SK-N-SH treated with all-trans-retinoic acid at 6 μM for 48 hours (cell line): ENCODE measurements at regions not wholly inside any gene's neighbourhood (a gene's known extent, or its start where the extent isn't known, plus 50 kb on each side); places are given as distances from the start of the nearest gene placed in this dataset.
A peak's percentile ranks its signal among the peaks of the same experiment; 100 is the strongest.

Experiments used
- ATAC-seq: fragments of 200-7000 bp; cut with Tn5 transposase; 3 replicates; pipeline ENCODE4 v1.9.1; 2020; ENCODE audit warnings: mild to moderate bottlenecking, moderate library complexity
- BACH2 ChIP-seq: fragments of 250-450 bp; sonication (Bioruptor Pico); IDR thresholded peaks from 2 replicates; pipeline ENCODE4 v1.9.0; 2021; ENCODE audit warnings: mild to moderate bottlenecking, borderline replicate concordance
- CSDC2 ChIP-seq: fragments of 250-450 bp; sonication (Bioruptor Pico); IDR thresholded peaks from 2 replicates; pipeline ENCODE4 v1.5.0; 2020; ENCODE audit warnings: mild to moderate bottlenecking, moderate library complexity
- ESRRG ChIP-seq: fragments of 250-450 bp; sonication (Bioruptor Pico); IDR thresholded peaks from 2 replicates; pipeline ENCODE4 v1.6.1; 2021; ENCODE audit warnings: mild to moderate bottlenecking
- ISL1 ChIP-seq: fragments of 250-450 bp; sonication (Bioruptor Pico); IDR thresholded peaks from 2 replicates; pipeline ENCODE4 v2.1.2; 2022; ENCODE audit warnings: mild to moderate bottlenecking, moderate library complexity
- OSR1 ChIP-seq: fragments of 250-450 bp; sonication (Bioruptor Pico); IDR thresholded peaks from 2 replicates; pipeline ENCODE4 v1.8.0; 2022; ENCODE audit warnings: moderate library complexity, mild to moderate bottlenecking, inconsistent platforms
- PPARA ChIP-seq: fragments of 250-450 bp; sonication (Bioruptor Pico); IDR thresholded peaks from 2 replicates; pipeline ENCODE4 v1.5.0; 2020; ENCODE audit warnings: mild to moderate bottlenecking, borderline replicate concordance
- RARB ChIP-seq: fragments of 250-450 bp; sonication (Bioruptor Pico); IDR thresholded peaks from 2 replicates; pipeline ENCODE4 v1.8.0; 2021; ENCODE audit warnings: mild to moderate bottlenecking, moderate library complexity
- SNAI2 ChIP-seq: fragments of 250-450 bp; sonication (Bioruptor Pico); IDR thresholded peaks from 2 replicates; pipeline ENCODE4 v1.5.0; 2020; ENCODE audit warnings: mild to moderate bottlenecking, moderate library complexity
- TCF4 ChIP-seq: fragments of 250-450 bp; sonication (Bioruptor Pico); IDR thresholded peaks from 2 replicates; pipeline ENCODE4 v1.8.0; 2021; ENCODE audit warnings: mild to moderate bottlenecking, moderate library complexity, borderline replicate concordance
- ZC3H10 ChIP-seq: fragments of 250-450 bp; sonication (Bioruptor Pico); IDR thresholded peaks from 2 replicates; pipeline ENCODE4 v1.5.1; 2021; ENCODE audit warnings: mild to moderate bottlenecking, moderate library complexity
- ZFP3 ChIP-seq: fragments of 250-450 bp; sonication (Bioruptor Pico); IDR thresholded peaks from 2 replicates; pipeline ENCODE4 v1.5.0; 2020; ENCODE audit warnings: mild to moderate bottlenecking, moderate library complexity
- ZFP30 ChIP-seq: fragments of 450-650 bp; formaldehyde crosslinking; IDR thresholded peaks from 2 replicates; pipeline ENCODE4 v1.5.0; 2022; ENCODE audit warnings: mild to moderate bottlenecking, moderate library complexity
- ZNF70 ChIP-seq: fragments of 450-650 bp; formaldehyde crosslinking; IDR thresholded peaks from 2 replicates; pipeline ENCODE4 v1.5.0; 2020; ENCODE audit warnings: mild to moderate bottlenecking, moderate library complexity
- TF ChIP-seq, protein P1 (sequence below): fragments of 250-450 bp; sonication (Bioruptor Pico); IDR thresholded peaks from 2 replicates; pipeline ENCODE4 v1.5.1; 2021; ENCODE audit warnings: mild to moderate bottlenecking, moderate library complexity
- TF ChIP-seq, protein P2 (sequence below): fragments of 250-450 bp; sonication (Bioruptor Pico); IDR thresholded peaks from 2 replicates; pipeline ENCODE4 v1.8.0; 2020; ENCODE audit warnings: mild to moderate bottlenecking, moderate library complexity, borderline replicate concordance
- TF ChIP-seq, protein P3 (sequence below): fragments of 250-450 bp; sonication (Bioruptor Pico); IDR thresholded peaks from 2 replicates; pipeline ENCODE4 v1.8.0; 2021; ENCODE audit warnings: low read depth, mild to moderate bottlenecking, moderate library complexity, borderline replicate concordance
- TF ChIP-seq, protein P4 (sequence below): fragments of 250-450 bp; sonication (Bioruptor Pico); IDR thresholded peaks from 2 replicates; pipeline ENCODE4 v1.5.0; 2020; ENCODE audit warnings: mild to moderate bottlenecking, moderate library complexity

DNA sequence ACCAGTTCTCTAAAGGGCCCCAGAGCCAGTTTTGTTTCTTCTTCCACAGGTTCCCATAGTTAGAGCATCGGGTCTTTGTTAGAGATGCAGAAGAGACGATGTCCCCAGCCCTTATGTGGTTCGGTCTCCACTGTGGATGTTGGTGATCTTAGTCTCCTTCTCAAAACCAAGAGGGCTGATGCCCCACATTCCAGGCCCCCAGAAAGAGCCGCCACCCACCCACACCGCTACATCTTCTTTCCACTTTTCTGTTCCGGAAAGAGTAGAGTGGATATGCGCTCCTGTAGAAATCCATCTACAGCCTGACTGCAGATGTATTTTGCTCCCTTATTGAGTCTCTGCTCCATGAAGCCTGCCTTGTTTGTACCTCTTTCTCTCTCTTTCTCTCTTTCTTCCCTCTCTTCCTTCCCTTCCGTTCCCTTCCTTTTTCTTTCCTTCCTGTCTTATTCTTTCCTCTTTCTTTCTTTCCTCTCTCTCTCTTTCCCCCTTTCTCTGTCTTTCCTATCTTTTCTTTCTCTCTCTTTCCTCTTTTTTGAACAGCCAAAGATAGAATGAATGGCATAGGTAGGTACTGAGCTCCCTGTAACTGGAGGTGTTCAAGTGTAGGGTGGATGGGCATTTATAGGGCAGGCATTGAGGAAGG is 224.3 kb downstream of the SEC14L1 start:
- ATAC-seq, result no peak
- no peak for TF ChIP-seq ZNF70
- TF ChIP-seq ZC3H10 (CRISPR knock-in tag), result no peak
- TF ChIP-seq ISL1 (CRISPR knock-in tag), result no peak
- TF ChIP-seq TCF4 (CRISPR knock-in tag), result no peak
- TF ChIP-seq, protein P1, sequence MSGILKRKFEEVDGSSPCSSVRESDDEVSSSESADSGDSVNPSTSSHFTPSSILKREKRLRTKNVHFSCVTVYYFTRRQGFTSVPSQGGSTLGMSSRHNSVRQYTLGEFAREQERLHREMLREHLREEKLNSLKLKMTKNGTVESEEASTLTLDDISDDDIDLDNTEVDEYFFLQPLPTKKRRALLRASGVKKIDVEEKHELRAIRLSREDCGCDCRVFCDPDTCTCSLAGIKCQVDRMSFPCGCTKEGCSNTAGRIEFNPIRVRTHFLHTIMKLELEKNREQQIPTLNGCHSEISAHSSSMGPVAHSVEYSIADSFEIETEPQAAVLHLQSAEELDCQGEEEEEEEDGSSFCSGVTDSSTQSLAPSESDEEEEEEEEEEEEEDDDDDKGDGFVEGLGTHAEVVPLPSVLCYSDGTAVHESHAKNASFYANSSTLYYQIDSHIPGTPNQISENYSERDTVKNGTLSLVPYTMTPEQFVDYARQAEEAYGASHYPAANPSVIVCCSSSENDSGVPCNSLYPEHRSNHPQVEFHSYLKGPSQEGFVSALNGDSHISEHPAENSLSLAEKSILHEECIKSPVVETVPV (CRISPR knock-in tag), result no peak

DNA sequence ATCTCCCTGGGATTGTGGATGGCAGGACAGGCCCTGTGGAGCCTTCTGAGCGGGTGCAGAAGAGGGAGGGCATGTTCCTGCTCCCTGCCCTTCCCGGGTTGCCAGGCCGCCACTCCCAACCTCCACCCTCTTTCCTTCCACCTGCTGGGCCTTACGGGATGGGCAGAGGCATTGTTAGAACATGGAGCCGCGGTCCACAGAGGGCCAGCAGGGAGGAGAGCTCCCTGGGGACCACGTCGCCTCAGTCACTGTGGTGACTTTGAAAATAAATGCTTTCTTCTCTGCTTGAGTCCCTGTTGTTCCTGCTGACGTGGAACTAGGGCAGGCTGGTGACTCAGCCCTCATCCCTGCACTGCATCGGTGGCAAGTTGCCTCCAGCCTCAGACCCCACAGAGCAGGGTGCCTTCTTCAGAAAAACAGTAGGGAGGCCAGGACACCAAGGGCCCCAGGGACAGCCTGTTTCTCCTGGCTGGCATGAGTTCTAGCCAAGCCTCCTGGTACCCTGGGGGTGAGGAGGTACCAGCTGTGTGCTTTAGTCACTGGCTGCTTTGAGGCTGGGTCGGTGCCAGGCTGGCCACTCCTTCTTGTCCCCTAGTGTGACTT is 224.9 kb downstream of the SEC14L1 start:
- ATAC-seq, result peak; percentile 80
- peak; percentile 45; the same call in 1 of the 2 replicates for TF ChIP-seq ZFP3 (CRISPR knock-in tag)
- TF ChIP-seq, protein P2, sequence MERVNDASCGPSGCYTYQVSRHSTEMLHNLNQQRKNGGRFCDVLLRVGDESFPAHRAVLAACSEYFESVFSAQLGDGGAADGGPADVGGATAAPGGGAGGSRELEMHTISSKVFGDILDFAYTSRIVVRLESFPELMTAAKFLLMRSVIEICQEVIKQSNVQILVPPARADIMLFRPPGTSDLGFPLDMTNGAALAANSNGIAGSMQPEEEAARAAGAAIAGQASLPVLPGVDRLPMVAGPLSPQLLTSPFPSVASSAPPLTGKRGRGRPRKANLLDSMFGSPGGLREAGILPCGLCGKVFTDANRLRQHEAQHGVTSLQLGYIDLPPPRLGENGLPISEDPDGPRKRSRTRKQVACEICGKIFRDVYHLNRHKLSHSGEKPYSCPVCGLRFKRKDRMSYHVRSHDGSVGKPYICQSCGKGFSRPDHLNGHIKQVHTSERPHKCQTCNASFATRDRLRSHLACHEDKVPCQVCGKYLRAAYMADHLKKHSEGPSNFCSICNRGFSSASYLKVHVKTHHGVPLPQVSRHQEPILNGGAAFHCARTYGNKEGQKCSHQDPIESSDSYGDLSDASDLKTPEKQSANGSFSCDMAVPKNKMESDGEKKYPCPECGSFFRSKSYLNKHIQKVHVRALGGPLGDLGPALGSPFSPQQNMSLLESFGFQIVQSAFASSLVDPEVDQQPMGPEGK (CRISPR knock-in tag), result no peak

DNA sequence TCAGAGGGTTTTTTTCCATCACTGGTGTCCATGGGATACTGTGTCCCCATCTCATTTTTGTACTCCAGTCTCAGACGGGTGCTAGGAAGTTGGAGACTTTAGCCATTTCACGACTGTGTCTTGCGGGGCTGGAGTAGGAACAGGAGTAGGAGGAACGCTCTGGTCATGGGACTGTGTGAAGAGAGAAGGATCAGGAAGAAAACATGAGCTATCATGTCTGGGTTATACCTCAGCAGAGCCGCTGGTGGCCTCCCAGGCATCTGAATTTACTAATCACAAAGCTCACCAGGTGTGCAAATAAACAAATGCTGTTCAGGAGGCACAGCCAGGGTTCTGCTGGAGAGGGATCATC is 225.4 kb downstream of the SEC14L1 start:
- no peak for TF ChIP-seq ISL1 (CRISPR knock-in tag)
- TF ChIP-seq, protein P3, sequence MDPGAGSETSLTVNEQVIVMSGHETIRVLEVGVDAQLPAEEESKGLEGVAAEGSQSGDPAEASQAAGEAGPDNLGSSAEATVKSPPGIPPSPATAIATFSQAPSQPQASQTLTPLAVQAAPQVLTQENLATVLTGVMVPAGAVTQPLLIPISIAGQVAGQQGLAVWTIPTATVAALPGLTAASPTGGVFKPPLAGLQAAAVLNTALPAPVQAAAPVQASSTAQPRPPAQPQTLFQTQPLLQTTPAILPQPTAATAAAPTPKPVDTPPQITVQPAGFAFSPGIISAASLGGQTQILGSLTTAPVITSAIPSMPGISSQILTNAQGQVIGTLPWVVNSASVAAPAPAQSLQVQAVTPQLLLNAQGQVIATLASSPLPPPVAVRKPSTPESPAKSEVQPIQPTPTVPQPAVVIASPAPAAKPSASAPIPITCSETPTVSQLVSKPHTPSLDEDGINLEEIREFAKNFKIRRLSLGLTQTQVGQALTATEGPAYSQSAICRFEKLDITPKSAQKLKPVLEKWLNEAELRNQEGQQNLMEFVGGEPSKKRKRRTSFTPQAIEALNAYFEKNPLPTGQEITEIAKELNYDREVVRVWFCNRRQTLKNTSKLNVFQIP (CRISPR knock-in tag), result no peak
- TF ChIP-seq, protein P2 (CRISPR knock-in tag), result no peak
- TF ChIP-seq SNAI2, result no peak
- TF ChIP-seq ESRRG, result no peak
- no peak for TF ChIP-seq TCF4 (CRISPR knock-in tag)
- no peak for TF ChIP-seq RARB
- TF ChIP-seq, protein P1 (CRISPR knock-in tag), result no peak
- no peak for TF ChIP-seq CSDC2
- TF ChIP-seq, all 23 proteins: peak for 0
- no peak for ATAC-seq

DNA sequence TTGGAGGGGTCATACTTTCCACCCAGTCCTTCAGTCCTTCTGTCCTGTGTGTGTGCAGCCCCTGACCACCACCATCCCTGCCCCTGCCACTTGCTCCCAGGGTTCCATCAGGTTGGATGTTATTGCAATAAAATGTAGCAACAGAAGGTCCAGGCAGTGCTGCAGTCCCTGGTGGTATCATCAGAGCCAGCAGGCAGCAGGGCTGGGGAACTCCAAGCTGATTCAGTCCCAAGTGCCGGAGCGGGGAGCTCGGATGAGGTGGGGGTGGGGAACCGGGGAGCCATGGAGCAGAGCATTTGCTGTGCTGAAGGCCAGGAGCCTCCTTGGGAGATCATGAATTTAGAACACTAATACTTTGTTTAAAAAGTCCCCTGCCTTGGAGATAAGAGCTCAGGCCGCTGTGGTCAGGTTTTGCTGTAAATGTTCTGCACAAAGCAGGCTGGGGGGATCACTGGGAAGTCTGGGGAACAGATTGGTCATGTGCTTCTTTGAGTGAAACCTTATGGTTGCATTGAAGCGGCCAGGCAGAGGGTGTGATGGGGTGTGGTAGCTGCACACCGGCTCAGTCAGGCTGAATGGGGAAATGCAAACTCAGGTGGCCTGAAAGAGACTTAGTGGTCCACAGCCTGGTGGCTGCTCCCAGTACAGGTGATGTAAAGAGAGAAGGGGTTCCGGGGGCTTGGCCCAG is 225.9 kb downstream of the SEC14L1 start:
- ATAC-seq, result no peak
- TF ChIP-seq, protein P3 (CRISPR knock-in tag), result no peak
- TF ChIP-seq, protein P1 (CRISPR knock-in tag), result no peak
- no peak for TF ChIP-seq BACH2 (CRISPR knock-in tag)
- TF ChIP-seq ESRRG, result no peak
- TF ChIP-seq ZFP30 (CRISPR knock-in tag), result no peak
- TF ChIP-seq ZC3H10 (CRISPR knock-in tag), result no peak
- TF ChIP-seq PPARA (CRISPR knock-in tag), result no peak
- TF ChIP-seq, protein P4, sequence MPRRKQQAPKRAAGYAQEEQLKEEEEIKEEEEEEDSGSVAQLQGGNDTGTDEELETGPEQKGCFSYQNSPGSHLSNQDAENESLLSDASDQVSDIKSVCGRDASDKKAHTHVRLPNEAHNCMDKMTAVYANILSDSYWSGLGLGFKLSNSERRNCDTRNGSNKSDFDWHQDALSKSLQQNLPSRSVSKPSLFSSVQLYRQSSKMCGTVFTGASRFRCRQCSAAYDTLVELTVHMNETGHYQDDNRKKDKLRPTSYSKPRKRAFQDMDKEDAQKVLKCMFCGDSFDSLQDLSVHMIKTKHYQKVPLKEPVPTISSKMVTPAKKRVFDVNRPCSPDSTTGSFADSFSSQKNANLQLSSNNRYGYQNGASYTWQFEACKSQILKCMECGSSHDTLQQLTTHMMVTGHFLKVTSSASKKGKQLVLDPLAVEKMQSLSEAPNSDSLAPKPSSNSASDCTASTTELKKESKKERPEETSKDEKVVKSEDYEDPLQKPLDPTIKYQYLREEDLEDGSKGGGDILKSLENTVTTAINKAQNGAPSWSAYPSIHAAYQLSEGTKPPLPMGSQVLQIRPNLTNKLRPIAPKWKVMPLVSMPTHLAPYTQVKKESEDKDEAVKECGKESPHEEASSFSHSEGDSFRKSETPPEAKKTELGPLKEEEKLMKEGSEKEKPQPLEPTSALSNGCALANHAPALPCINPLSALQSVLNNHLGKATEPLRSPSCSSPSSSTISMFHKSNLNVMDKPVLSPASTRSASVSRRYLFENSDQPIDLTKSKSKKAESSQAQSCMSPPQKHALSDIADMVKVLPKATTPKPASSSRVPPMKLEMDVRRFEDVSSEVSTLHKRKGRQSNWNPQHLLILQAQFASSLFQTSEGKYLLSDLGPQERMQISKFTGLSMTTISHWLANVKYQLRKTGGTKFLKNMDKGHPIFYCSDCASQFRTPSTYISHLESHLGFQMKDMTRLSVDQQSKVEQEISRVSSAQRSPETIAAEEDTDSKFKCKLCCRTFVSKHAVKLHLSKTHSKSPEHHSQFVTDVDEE (CRISPR knock-in tag), result no peak
- no peak for TF ChIP-seq ZFP3 (CRISPR knock-in tag)
- no peak for TF ChIP-seq OSR1
